ENCODE measurements at regions not wholly inside any gene's neighbourhood (a gene's known extent, or its start where the extent isn't known, plus 50 kb on each side); places are given as distances from the start of the nearest gene placed in this dataset.

DNA sequence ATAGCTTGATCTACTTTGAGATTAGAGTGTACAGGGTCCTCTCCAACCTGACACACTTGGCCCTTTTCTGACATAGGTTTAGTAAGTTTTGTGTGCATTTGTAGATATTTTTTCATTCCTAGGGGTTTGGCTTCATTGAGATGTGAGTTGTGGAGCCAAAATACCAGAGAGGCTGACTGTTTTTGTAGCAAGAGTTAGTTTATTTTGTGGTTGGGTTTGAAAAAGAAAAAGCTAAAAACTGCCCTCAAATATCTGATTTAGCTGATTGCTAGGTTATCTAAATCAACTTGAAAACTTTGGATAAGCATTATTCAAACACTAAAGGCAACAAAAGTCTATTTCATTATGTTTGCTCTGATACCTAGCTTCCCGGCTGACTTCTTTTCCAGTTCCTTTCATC lies 164.7 kb upstream of the CENPW start:
- TF ChIP-seq, protein P1, sequence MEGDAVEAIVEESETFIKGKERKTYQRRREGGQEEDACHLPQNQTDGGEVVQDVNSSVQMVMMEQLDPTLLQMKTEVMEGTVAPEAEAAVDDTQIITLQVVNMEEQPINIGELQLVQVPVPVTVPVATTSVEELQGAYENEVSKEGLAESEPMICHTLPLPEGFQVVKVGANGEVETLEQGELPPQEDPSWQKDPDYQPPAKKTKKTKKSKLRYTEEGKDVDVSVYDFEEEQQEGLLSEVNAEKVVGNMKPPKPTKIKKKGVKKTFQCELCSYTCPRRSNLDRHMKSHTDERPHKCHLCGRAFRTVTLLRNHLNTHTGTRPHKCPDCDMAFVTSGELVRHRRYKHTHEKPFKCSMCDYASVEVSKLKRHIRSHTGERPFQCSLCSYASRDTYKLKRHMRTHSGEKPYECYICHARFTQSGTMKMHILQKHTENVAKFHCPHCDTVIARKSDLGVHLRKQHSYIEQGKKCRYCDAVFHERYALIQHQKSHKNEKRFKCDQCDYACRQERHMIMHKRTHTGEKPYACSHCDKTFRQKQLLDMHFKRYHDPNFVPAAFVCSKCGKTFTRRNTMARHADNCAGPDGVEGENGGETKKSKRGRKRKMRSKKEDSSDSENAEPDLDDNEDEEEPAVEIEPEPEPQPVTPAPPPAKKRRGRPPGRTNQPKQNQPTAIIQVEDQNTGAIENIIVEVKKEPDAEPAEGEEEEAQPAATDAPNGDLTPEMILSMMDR (IDR thresholded peaks at IDR 0.05; ENCODE audit: low read depth, low read length), result no peak
- no peak for TF ChIP-seq POLR2A (IDR thresholded peaks at IDR 0.05; ENCODE audit: extremely low read depth, insufficient read length)
